Colonic mucosa (tissue), 4 donors: ENCODE measurements at regions not wholly inside any gene's neighbourhood (a gene's known extent, or its start where the extent isn't known, plus 50 kb on each side); places are given as distances from the start of the nearest gene placed in this dataset.

Experiments used
- DNase-seq: peaks from one replicate; pipeline ENCODE4 v3.0.0-alpha.2; 2020
- H3K27ac ChIP-seq: fragments of 200-600 bp; one replicate; pipeline ENCODE4 v1.8.0; 2021
- H3K27me3 ChIP-seq: fragments of 200-600 bp; one replicate; pipeline ENCODE4 v1.8.0; 2021
- H3K36me3 ChIP-seq: fragments of 200-600 bp; one replicate; pipeline ENCODE4 v1.8.0; 2021
- H3K4me1 ChIP-seq: fragments of 200-600 bp; one replicate; pipeline ENCODE4 v1.8.0; 2021; ENCODE audit warnings: mild to moderate bottlenecking
- H3K4me3 ChIP-seq: fragments of 200-600 bp; one replicate; pipeline ENCODE4 v1.8.0; 2021
- H3K9ac ChIP-seq, 2 donors: one replicate each; pipeline ENCODE4 v1.7.0; 2013; ENCODE audit warnings: control low read depth in 2 of 2, low read depth in 2 of 2, low read length in 2 of 2
- H3K9me3 ChIP-seq: fragments of 200-600 bp; one replicate; pipeline ENCODE4 v1.8.0; 2021
- intact Hi-C: fragments of 100-400 bp; cut with DNase I; formaldehyde crosslinking; loops from one replicate; pipeline ENCODE4 v1.14.1; 2022
- TF ChIP-seq, protein P1 (sequence below): fragments of 200-600 bp; IDR thresholded peaks from one replicate; pipeline ENCODE4 v1.8.0; 2022; ENCODE audit warnings: antibody characterized with exemption, mild to moderate bottlenecking
- donor health status: healthy.
- donor health status: DM: no; HTN: no; CAD: no.
- donor health status: DM: no; HTN: no; CAD: no.

DNA sequence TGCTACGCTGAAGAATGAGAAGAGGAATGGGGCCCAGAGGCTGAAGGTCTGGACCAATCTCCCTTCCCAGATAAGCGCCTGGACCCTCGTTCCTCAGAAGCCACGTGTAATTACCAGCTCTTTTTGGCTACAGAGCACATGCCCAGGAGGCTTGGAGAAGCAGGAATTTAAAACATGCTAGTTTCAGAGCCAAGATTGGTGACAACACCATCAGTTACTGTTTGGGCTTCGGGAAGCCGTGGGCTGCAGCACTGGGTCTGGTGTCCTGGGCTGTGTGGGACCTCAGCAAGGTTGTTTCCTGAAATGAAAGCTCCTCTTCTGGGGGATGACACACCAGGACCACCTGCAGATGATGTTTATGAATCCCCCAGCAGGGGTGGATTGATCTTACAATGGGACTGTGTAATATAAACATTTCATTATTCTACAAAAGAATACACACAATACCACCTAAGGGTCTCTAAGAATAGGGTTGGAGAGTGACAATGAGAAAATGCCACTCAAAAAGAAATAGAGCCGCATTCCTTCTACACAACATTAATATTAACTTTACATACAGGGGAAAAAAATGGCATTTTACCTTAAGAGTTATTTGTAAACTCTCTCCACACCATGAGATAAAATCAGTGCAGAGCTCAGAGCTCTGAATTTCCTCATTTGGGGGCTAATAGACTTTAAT, 207.8 kb upstream of the FOXQ1 start:
- Histone ChIP-seq H3K27ac (no peak overlapping the region), H3K4me3 (no peak overlapping the region), H3K4me1 (no peaks in the 10 kb centered on the region), H3K36me3 (no peaks in the 10 kb centered on the region), H3K27me3 (no peaks in the 10 kb centered on the region), H3K9me3 (no peaks in the 10 kb centered on the region), H3K9ac (no peak overlapping the region)
- intact Hi-C loops, result no loop called here
- no peak for DNase-seq
- TF ChIP-seq, protein P1, sequence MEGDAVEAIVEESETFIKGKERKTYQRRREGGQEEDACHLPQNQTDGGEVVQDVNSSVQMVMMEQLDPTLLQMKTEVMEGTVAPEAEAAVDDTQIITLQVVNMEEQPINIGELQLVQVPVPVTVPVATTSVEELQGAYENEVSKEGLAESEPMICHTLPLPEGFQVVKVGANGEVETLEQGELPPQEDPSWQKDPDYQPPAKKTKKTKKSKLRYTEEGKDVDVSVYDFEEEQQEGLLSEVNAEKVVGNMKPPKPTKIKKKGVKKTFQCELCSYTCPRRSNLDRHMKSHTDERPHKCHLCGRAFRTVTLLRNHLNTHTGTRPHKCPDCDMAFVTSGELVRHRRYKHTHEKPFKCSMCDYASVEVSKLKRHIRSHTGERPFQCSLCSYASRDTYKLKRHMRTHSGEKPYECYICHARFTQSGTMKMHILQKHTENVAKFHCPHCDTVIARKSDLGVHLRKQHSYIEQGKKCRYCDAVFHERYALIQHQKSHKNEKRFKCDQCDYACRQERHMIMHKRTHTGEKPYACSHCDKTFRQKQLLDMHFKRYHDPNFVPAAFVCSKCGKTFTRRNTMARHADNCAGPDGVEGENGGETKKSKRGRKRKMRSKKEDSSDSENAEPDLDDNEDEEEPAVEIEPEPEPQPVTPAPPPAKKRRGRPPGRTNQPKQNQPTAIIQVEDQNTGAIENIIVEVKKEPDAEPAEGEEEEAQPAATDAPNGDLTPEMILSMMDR, result no peak

DNA sequence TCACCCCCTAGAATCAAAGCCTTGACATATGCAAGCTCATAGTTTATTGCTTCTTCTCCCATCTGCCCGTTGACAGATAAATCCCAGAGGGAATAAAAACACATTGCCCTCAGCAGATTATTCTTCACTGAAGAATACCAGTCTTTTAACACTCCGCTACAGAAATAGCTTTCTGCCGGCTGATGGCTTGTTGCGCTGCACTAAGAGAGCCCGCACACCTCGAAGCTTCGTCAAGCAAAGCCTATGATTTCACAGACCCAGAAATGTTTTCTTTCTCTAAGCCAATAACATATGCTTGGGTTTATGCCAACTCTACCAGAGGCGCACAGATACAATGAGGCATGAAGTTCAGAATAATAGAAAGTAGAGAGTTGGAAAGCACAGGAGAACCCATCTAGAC, 208.9 kb upstream of the FOXQ1 start:
- no peaks in the 10 kb centered on the region for H3K4me1 ChIP-seq
- no peaks in the 10 kb centered on the region for H3K36me3 ChIP-seq
- TF ChIP-seq, protein P1, result no peak
- DNase-seq, result no peak
- H3K9me3 ChIP-seq, result no peaks in the 10 kb centered on the region
- no peak overlapping the region for H3K4me3 ChIP-seq
- intact Hi-C loops, result no loop called here
- H3K27ac ChIP-seq, result no peak overlapping the region
- no peaks in the 10 kb centered on the region for H3K27me3 ChIP-seq
- no peak overlapping the region for H3K9ac ChIP-seq

DNA sequence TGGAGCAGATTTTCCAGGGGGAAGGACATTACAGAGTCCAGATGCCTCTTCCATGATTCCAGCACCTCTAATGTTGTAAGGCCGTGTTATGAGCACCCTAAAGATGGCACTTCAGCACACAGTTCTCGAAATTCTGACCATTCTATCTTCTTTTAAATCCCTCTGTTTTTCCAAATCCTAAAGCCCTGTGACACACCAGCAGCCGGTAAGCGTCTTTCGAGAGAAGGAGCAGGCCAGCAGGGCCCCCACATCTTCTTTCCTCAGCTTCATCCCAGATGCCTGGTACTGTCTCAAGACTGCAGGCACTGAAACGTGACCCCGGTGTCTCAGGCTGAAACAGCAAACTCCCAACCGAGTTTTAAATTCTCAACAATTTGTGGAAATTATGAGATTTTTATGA, 211.6 kb upstream of the FOXQ1 start:
- Histone ChIP-seq H3K9me3 (no peaks in the 10 kb centered on the region), H3K36me3 (no peaks in the 10 kb centered on the region), H3K4me3 (no peak overlapping the region), H3K27me3 (no peaks in the 10 kb centered on the region), H3K4me1 (no peaks in the 10 kb centered on the region), H3K9ac (no peak overlapping the region), H3K27ac (no peak overlapping the region)
- TF ChIP-seq, protein P1, result no peak
- DNase-seq, result no peak
- intact Hi-C loops, result no loop called here

DNA sequence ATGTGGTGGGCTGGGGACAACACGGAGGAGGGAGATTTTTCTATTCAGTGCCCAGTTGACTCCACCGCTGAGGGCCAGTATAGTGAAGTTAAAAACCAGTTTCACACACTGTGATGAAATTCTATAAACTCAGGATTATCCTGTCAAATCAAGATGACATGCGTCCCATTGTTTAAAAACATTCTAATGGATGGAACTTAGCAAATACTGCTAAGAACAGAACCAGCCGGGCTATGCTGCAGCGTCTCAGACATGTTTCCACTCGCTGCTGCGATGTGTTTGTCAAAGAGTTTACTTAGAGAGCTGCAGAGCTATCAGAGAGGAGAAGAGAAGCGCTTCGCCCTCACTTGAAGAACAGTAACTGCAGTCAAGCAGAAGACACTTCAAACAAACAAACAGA, 212.6 kb upstream of the FOXQ1 start:
- Histone ChIP-seq H3K27ac (no peak overlapping the region), H3K36me3 (no peaks in the 10 kb centered on the region), H3K4me1 (no peaks in the 10 kb centered on the region), H3K27me3 (no peaks in the 10 kb centered on the region), H3K9me3 (no peaks in the 10 kb centered on the region), H3K9ac (no peak overlapping the region), H3K4me3 (no peak overlapping the region)
- no peak for DNase-seq
- intact Hi-C loops, result no loop called here
- TF ChIP-seq, protein P1, result no peak

DNA sequence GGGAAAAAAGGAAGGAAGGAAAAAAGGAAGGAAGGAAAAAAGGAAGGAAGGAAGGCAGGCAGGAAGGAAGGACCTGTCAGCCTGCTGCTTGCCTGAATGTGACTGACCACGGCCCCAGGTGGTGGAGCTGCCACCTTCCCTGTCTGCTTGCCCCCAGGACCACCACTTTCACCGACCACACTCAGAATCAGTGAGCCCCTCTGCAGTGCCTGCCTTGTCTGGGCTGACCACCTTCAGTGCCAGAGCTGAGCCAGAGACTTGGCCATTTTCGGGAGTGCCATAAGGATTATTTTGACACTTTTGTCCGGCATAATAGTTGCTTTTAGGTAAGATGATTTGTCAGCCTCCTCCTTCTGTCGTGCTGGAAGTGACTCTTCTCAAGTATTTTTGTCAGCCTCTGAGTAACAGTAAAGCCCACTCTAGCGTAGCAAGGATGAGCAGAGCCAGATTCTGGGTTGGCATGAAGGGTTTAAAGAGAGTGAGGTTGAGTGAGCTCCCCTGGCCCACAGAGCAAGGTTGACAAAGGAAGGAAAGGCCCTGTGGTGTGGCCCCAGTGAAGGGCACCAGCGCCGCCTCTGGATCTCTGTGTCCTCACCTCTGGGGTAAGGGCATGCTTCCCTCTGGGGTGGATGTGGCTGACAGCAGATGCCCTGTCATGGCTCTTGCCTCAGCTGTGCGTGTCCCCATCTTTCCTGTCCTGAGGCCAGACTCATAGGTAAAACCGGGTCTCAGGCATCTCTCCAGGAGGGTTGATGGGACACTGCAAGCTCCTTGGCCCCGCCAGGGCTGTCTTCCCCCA, 214.7 kb upstream of the FOXQ1 start:
- Histone ChIP-seq H3K36me3 (no peaks in the 10 kb centered on the region), H3K27me3 (no peaks in the 10 kb centered on the region), H3K4me1 (no peaks in the 10 kb centered on the region), H3K4me3 (no peak overlapping the region), H3K9me3 (no peaks in the 10 kb centered on the region), H3K9ac (no peak overlapping the region), H3K27ac (no peak overlapping the region)
- TF ChIP-seq, protein P1, result no peak
- no peak for DNase-seq
- intact Hi-C loops, result no loop called here
